GM18499 (cell line): ENCODE measurements at regions not wholly inside any gene's neighbourhood (a gene's known extent, or its start where the extent isn't known, plus 50 kb on each side); places are given as distances from the start of the nearest gene placed in this dataset.

ENCODE experiments used
- ATAC-seq: cut with Tn5 transposase; IDR thresholded peaks from one replicate; pipeline ENCODE4 v1.9.1; 2021; ENCODE audit warnings: moderate number of reproducible peaks; ENCODE audit not compliant: insufficient read depth, unreplicated experiment

- ATAC-seq: no peak
Measured at GRCh38 chr2:7765236-7765635, 848.0 kb downstream of the RNF144A start.

DNA sequence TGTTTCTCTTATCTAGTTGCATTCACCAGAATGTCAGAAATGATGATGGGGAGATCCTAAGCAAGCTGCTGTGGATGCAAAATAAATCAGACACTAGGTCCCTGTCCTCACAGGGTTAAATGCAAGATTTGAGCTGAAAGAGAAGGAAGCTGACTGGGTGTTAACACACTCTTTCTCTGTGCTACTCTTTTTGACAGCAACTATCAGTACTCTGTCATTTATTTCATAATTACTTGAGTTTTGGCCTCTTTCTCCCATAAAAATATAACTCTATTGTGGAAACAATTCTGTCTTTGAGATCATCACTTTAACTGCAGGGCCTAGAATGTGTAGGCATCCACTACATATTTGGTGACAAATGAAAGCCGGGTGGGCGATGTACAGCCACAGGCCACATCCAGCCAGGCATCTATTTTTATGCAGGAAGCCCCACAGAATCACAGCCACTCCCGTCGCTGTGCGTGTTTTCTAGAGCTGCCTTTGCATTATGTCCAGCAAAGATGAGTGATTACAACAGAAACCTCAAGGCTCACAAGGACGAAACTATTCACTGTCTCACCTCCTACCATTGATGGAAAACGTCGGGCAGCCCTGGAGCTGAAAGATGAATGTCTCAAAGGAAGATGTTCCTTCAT, 849.0 kb downstream of the RNF144A start:
- ATAC-seq: no peak

DNA sequence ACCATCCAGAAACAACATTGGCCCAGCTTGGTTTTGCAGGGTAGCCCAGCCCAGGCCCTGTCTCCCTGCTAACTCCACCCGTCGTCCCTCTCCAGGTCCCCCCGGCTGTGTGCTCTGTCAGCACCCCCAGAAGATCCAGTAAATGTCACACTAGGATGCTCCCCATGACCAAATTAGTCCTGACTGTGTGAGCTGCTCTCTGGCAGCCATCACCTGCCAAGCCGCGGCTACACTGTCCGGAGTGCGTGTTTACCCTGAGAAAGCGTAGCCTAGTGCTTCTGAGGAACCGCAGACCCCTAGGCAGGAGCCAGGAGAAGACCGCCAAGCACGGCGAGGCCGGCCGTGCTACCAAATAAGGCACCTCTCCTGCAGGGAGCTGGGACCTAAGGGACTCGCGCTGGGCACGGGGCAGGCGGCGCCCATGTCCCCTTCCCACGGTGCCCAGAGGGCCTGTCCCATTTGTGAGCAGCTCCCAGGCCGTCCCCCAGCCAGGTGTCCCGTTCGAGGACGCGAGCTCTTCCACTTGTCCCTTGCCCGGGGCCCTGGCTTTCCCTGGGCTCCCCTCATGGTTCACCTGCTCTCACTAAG, 849.9 kb downstream of the RNF144A start:
- no peak for ATAC-seq

DNA sequence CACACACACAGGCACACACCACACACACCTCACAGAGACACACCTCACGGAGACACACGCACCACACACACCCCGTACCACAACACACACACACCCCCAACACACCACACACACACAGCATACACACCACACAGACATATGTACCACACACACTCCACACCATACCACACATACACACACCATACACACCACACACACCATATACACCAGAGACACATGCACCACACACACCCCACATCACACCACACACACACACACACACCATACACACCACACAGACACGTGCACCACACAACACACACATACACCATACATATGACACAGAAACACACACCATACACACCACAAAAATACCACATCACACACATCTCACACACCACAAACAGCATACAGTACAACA, 850.7 kb downstream of the RNF144A start:
- no peak for ATAC-seq

DNA sequence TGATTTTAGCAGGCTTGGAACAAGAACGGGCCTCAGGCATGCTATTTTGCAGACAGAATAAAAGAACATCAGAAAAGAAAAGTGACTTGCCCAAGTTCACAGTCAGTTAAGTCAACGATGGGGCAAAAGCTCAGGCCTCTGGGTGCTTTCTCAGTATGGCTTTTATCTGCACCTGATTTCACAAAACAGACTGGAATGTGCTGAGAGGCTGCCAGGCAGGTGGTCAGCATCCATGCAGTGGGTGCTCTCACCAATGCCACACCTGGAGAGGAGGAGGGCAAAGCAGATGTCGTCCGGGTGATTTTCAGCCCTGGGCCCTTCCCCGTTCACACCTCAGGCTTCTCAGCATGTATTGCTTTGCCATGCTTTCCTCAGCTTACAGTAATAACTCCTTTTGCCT, 854.6 kb downstream of the RNF144A start:
- no peak for ATAC-seq

DNA sequence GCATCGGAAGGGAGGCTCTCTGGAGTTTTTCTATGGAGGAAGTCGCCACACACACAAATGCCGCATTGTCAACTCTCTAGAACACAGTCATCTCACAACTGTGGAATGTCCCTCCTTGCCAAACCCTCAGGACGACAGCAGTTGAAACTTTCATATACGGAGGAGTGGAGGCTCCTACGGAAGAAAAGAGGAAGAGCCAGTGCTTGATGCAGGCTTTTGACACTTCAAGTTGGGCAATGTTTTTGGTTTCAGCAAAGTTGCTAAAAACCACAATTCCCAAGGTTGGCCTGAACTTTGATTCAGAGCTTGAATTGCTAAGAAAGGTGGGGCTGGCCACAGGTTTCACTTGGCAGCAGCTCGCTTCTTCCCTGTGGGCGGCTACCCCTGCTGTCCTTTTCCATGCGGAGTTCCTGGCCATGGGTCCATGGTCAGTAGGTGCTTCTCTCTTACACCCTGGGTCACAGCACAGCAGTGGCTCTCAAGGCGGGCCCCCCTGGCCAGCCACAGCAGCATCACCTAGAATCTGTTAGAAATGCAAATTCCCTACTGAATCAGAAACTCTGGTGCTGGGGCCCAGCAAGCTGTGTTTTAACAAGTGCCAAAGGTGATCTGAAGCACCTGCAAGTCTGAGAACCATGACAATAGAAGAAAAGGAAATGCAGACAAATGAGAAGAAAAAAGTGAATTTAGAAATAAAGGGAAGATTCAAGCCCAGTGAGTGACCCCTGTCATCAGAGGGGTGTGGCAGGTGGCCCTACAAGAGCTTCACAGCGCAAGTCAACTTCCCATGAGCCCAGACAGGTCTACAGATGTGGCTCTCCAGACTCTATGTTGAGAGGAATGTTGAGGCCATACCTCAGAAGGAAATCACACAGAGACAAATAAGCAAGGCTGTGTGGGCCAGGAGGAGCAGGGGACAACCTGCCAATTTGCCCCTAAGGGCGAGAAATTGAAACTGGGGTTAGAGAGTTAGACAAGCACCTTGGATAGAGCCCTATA, 856.4 kb downstream of the RNF144A start:
- peak; percentile 56 for ATAC-seq

GRCh38 chr2:7774481-7774880, 857.3 kb downstream of the RNF144A start:
- ATAC-seq: no peak

GRCh38 chr2:7777668-7778067, 860.5 kb downstream of the RNF144A start:
- ATAC-seq: no peak

- no peak for ATAC-seq
Measured at GRCh38 chr2:7780321-7780720, 863.1 kb downstream of the RNF144A start.

- ATAC-seq: no peak
Measured at GRCh38 chr2:7785700-7786099, 868.5 kb downstream of the RNF144A start.

DNA sequence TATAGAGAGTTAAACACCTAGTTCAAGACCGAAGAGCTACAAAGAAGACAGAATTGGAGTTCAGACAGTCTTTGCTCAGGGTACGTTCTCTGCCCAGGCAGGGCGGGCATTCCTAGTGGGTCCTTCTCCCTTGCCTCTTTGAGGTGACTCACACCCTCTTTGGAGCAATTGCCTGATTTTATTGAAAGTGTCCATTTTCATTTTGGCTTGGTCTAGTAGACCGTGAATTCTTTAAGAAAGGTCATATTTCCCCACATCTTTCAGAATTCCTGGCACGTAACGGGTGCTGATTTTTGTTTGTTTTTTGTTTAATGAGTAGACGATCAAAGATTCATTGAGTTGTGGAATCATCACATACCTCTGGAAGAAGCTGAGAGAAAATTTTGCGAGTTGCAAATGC, 871.5 kb downstream of the RNF144A start:
- no peak for ATAC-seq

DNA sequence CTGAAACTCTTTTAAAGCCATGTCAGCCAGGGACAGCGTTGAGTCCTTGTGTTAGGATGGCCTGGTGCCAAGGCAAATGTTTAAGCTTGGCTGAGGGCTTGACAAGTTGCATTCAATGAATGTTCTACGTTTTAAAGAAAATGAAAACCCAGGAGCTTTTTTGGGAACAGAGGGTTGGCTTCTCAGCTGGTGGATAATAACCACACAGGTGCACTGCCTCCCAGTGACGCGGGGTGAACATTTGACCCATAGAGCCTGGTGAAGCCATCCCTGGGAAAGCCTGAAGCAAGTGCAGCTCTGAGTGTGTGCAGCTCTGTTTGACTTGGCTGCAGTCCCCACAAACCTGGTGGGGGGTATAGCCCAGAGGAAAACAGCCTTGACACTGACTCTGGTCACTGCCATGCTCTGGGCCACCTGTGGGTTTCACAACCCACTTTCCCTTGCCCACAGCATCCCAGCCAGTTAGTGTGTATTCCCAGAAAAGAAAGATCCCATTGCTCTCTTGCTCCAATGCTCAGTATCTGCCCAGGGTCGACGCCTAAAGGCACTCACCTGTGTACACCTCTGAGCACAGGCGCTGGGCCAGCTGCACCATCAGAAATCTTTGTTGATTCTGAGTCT, 874.9 kb downstream of the RNF144A start:
- no peak for ATAC-seq

GRCh38 chr2:7795778-7796563, 878.8 kb downstream of the RNF144A start:
- ATAC-seq: no peak

DNA sequence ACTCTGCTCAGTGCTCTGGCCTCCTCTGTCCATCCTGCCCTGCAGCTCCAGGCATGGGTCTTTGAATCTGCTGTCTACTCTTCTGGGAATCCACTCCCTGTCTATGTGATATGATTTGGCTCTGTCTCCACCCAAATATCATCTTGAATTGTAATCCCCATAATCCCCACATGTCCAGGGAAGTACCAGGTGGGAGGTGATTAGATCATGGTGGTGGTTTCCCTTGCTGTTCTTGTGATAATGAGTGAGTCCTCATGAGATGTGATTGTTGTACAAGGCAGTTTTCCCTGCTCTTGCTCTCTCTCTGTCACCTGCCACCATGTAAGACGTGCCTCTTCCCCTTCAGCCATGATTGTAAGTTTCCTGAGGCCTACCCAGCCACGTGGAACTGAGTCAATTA, 881.8 kb upstream of the ID2 start:
- ATAC-seq: no peak

DNA sequence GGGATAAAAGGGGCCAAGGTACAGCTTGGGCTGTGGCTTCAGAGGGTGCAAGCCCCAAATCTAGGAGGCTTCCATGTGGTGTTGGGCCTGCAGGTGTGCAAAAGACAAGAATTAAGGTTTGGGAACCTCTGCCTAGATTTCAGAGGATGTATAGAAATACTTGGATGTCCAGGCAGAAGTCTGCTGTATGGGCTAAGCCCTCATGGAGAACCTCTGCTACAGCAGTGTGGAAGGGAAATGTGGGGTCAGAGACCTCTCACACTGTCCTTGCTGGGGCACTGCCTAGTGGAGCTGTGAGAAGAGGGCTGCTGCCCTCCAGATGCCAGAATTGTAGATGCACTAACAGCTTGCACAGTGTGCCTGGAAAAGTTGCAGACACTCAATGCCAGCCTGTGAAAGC, 880.6 kb upstream of the ID2 start:
- ATAC-seq: no peak

GRCh38 chr2:7803515-7803914, 878.3 kb upstream of the ID2 start:
- no peak for ATAC-seq

DNA sequence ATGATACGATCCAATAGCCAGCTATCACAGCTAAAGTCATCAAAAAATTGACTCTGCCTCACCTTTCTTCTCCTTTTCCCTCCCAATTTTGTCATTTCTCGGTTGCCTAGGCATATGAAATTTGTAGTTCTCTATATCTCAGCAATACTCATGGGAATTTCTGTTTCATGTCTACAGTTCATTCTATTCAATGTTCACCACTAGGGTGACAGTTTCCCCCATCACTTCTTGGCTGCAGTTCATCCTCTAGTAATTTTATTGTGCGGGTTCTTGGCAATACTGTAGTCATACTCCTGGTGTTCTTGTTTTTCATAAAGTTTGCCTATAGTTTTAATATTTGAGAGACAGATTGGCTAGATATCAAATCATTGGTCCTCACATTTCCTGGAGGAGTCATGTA, 872.2 kb upstream of the ID2 start:
- ATAC-seq: no peak

DNA sequence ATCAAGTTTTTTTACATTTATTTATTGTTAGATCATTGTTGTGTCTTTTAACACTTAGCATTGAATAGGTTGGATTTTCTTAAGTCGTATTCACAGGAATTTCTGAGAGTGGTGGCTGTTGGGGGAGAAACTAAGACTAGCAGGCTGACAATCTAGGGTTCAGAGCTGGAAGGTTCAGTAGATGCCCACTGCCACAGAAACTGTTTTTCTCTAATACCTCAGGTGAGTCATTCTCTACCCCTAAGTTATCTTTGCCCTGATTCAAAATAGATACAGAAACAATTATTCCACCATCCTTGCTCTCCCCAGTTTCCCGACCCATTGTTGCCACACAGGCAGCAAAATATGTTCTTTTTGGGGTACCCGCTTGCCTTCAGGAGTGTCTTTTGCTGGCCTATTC, 870.8 kb upstream of the ID2 start:
- no peak for ATAC-seq

GRCh38 chr2:7812231-7812995, 869.4 kb upstream of the ID2 start:
- ATAC-seq: no peak
